Keratinocyte (primary cell): ENCODE measurements at regions not wholly inside any gene's neighbourhood (a gene's known extent, or its start where the extent isn't known, plus 50 kb on each side); places are given as distances from the start of the nearest gene placed in this dataset.
A peak's percentile ranks its signal among the peaks of the same experiment; 100 is the strongest.

ENCODE experiments used
- DNase-seq: peaks from one replicate; pipeline ENCODE4 v3.0.0-alpha.2; 2011; ENCODE audit warnings: low read depth, missing footprints, low spot score
- FAIRE-seq: peaks from 2 replicates; lab custom pipeline; 2011; peaks lifted over from hg19 to GRCh38; lab: Jason Lieb, UNC
- H2AFZ ChIP-seq: 2 replicates; pipeline ENCODE4 v1.6.0; 2012; ENCODE audit warnings: low read length, control low read depth, inconsistent platforms; ENCODE audit not compliant: control insufficient read depth
- H3K27ac ChIP-seq: 2 replicates; pipeline ENCODE4 v1.5.1; 2011; ENCODE audit warnings: low read length; ENCODE audit not compliant: control insufficient read depth, insufficient read depth
- H3K27me3 ChIP-seq: 3 replicates; pipeline ENCODE4 v1.6.0; 2011; ENCODE audit warnings: low read length; ENCODE audit not compliant: control insufficient read depth, insufficient read depth; ENCODE audit errors: extremely low read depth
- H3K36me3 ChIP-seq, 2 experiments: 2 replicates in 1 of 2; 3 replicates in 1 of 2; pipeline ENCODE4 v1.5.1; 2011; ENCODE audit warnings: low read length in 2 of 2, mild to moderate bottlenecking in 1 of 2; ENCODE audit not compliant: control insufficient read depth in 2 of 2, insufficient read depth in 2 of 2; ENCODE audit errors: extremely low read depth in 1 of 2
- H3K4me1 ChIP-seq: 3 replicates; pipeline ENCODE4 v1.5.1; 2011; ENCODE audit warnings: low read length; ENCODE audit not compliant: control insufficient read depth, insufficient read depth; ENCODE audit errors: extremely low read depth
- H3K4me2 ChIP-seq: 3 replicates; pipeline ENCODE4 v1.6.0; 2011; ENCODE audit warnings: low read depth, low read length; ENCODE audit not compliant: control insufficient read depth, insufficient read depth; ENCODE audit errors: extremely low read depth
- H3K4me3 ChIP-seq, 3 experiments: fragments of 200-600 bp in 1 of 3; sonication (generic) in 1 of 3; 2 replicates in 2 of 3; 3 replicates in 1 of 3; pipeline ENCODE4 v1.5.1; 2011 to 2016; ENCODE audit warnings: low read length in 3 of 3, mild to moderate bottlenecking in 3 of 3, control low read depth in 2 of 3, inconsistent platforms in 1 of 3, low read depth in 1 of 3, mixed read lengths in 1 of 3, mixed run types in 1 of 3, moderate library complexity in 1 of 3; ENCODE audit not compliant: control insufficient read depth in 2 of 3, insufficient read depth in 2 of 3; ENCODE audit errors: extremely low read depth in 1 of 3
- H3K79me2 ChIP-seq: 2 replicates; pipeline ENCODE4 v1.6.0; 2012; ENCODE audit warnings: low read length; ENCODE audit not compliant: control insufficient read depth, insufficient read depth
- H3K9ac ChIP-seq: 3 replicates; pipeline ENCODE4 v1.6.0; 2011; ENCODE audit warnings: low read length; ENCODE audit not compliant: control insufficient read depth, insufficient read depth; ENCODE audit errors: extremely low read depth
- H3K9me1 ChIP-seq: 3 replicates; pipeline ENCODE4 v1.6.0; 2011; ENCODE audit warnings: low read length; ENCODE audit not compliant: control insufficient read depth, insufficient read depth; ENCODE audit errors: extremely low read depth
- H3K9me3 ChIP-seq: 2 replicates; pipeline ENCODE4 v1.5.1; 2012; ENCODE audit warnings: low read depth, low read length; ENCODE audit not compliant: control insufficient read depth
- H4K20me1 ChIP-seq: 3 replicates; pipeline ENCODE4 v1.6.0; 2011; ENCODE audit warnings: low read length; ENCODE audit not compliant: control insufficient read depth, insufficient read depth; ENCODE audit errors: extremely low read depth
- EZH2 ChIP-seq: IDR thresholded peaks from one replicate; pipeline ENCODE4 v1.6.1; 2012; ENCODE audit warnings: inconsistent platforms, mild to moderate bottlenecking, low read length, moderate library complexity
- dilution Hi-C: fragments of 300-500 bp; cut with MboI; formaldehyde crosslinking; loops from one replicate; pipeline ENCODE4 v1.7.0; 2020; ENCODE audit warnings: low sequenced_read_pairs; ENCODE audit not compliant: extremely low pct_ligation_motif_present
- TF ChIP-seq, protein P1 (sequence below), 3 experiments: IDR thresholded peaks in 1 of 3; conservative IDR thresholded peaks in 1 of 3; optimal IDR thresholded peaks in 1 of 3; 2 replicates in 2 of 3; 3 replicates in 1 of 3; pipeline versions ENCODE3 to v1.5.1; 2011; ENCODE audit warnings: low read length in 3 of 3, mild to moderate bottlenecking in 3 of 3, moderate library complexity in 2 of 3, control low read depth in 1 of 3, inconsistent platforms in 1 of 3; ENCODE audit not compliant: insufficient read depth in 2 of 3; ENCODE audit errors: extremely low read depth in 1 of 3

DNA sequence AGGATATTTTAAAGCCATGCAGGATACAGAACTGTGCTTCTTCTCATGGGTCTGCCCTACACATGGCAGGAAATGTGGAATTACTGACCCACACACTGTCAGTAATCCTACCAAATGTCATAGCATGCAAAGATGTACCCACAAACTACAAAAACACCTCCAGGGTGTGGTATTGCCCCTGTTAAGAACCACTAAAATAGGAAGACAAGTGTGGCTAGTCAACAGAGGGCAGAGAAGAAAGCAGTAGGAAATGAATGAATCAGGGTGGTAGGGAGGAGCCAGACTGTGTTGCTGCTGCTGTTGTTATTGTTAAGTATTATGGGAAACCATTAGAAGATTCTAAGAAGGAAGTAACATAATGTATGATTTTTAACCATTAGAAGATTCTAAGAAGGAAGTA, 556.7 kb upstream of the ACVR2A start:
- Histone ChIP-seq H3K4me3 (no peak overlapping the region), H3K9me1 (no peaks in the 10 kb centered on the region), H3K27ac (no peak overlapping the region), H3K79me2 (no peaks in the 10 kb centered on the region), H3K9ac (no peak overlapping the region), H2AFZ (no peak overlapping the region), H3K27me3 (no peaks in the 10 kb centered on the region), H3K4me2 (no peak overlapping the region), H4K20me1 (no peaks in the 10 kb centered on the region), H3K36me3 (no peaks in the 10 kb centered on the region), H3K4me1 (no peaks in the 10 kb centered on the region), H3K9me3 (no peaks in the 10 kb centered on the region)
- dilution Hi-C loops: no loop called here
- no peak for DNase-seq
- no peak for TF ChIP-seq EZH2
- TF ChIP-seq, protein P1, sequence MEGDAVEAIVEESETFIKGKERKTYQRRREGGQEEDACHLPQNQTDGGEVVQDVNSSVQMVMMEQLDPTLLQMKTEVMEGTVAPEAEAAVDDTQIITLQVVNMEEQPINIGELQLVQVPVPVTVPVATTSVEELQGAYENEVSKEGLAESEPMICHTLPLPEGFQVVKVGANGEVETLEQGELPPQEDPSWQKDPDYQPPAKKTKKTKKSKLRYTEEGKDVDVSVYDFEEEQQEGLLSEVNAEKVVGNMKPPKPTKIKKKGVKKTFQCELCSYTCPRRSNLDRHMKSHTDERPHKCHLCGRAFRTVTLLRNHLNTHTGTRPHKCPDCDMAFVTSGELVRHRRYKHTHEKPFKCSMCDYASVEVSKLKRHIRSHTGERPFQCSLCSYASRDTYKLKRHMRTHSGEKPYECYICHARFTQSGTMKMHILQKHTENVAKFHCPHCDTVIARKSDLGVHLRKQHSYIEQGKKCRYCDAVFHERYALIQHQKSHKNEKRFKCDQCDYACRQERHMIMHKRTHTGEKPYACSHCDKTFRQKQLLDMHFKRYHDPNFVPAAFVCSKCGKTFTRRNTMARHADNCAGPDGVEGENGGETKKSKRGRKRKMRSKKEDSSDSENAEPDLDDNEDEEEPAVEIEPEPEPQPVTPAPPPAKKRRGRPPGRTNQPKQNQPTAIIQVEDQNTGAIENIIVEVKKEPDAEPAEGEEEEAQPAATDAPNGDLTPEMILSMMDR (optimal IDR thresholded peaks at IDR 0.05 in 1 of 3, IDR thresholded peaks at IDR 0.05 in 1 of 3, conservative IDR thresholded peaks at IDR 0.05 in 1 of 3; ENCODE audit: extremely low read depth in 1 of 3, insufficient read depth in 2 of 3, low read length in 3 of 3): no peak
- no peak for FAIRE-seq

DNA sequence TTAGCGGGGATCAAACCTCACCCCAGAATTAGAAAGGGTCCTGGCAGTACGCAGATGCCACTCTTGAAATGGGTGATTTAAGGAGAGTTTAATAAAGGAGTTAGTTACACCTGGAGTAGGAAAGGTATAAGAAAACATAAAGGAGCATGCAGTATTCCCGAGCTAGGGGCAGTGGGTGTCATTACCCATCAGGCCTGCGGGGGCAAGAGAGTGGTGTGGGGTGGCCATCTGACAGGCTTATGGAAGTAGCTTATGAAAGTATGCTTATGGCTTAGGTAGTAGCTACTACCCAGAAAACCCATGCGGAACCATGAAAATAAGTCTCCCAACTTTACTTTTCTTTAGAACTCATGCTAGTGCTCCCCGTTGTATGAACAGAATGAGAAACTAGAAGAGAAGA, 568.9 kb upstream of the ACVR2A start:
- no peak overlapping the region for H3K4me3 ChIP-seq
- no peak for DNase-seq
- dilution Hi-C loops: no loop called here
- no peaks in the 10 kb centered on the region for H3K79me2 ChIP-seq
- no peaks in the 10 kb centered on the region for H3K9me3 ChIP-seq
- peaks cover 10% of the 10 kb centered on the region for H3K4me1 ChIP-seq
- H3K27me3 ChIP-seq: no peaks in the 10 kb centered on the region
- H4K20me1 ChIP-seq: no peaks in the 10 kb centered on the region
- no peaks in the 10 kb centered on the region for H3K9me1 ChIP-seq
- no peak overlapping the region for H3K9ac ChIP-seq
- no peak for FAIRE-seq
- TF ChIP-seq, protein P1 (optimal IDR thresholded peaks at IDR 0.05 in 1 of 3, IDR thresholded peaks at IDR 0.05 in 1 of 3, conservative IDR thresholded peaks at IDR 0.05 in 1 of 3; ENCODE audit: extremely low read depth in 1 of 3, insufficient read depth in 2 of 3, low read length in 3 of 3): peak; percentile 15 to 36 (median 20)
- TF ChIP-seq EZH2: no peak
- H2AFZ ChIP-seq: no peak overlapping the region
- H3K4me2 ChIP-seq: no peak overlapping the region
- no peak overlapping the region for H3K27ac ChIP-seq
- no peaks in the 10 kb centered on the region for H3K36me3 ChIP-seq
